ENCODE measurements at regions not wholly inside any gene's neighbourhood (a gene's known extent, or its start where the extent isn't known, plus 50 kb on each side); places are given as distances from the start of the nearest gene placed in this dataset.

DNA sequence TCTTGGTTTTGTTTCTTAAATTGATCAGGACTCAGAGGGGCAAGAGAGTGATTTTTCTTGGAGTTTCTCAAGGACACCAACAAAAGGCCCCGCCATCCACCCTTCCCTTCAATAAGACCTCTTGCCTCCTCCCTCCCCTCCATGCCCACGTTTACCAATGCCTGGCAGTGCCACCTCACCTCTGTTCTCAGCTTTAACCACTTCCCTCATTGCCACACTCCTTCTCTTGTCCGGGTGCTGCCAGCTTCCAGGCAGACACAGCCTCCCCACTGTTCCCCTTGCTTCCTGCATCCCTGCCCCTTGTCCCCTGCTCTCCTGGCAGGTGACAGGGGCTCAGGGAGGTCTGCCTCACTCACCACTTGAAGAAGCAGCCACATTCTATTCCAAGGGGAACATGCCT, 90.8 kb downstream of the LHX2 start:
- no peak overlapping the region for H3K27ac ChIP-seq
- TF ChIP-seq ZFX (IDR thresholded peaks at IDR 0.05) = no peak

DNA sequence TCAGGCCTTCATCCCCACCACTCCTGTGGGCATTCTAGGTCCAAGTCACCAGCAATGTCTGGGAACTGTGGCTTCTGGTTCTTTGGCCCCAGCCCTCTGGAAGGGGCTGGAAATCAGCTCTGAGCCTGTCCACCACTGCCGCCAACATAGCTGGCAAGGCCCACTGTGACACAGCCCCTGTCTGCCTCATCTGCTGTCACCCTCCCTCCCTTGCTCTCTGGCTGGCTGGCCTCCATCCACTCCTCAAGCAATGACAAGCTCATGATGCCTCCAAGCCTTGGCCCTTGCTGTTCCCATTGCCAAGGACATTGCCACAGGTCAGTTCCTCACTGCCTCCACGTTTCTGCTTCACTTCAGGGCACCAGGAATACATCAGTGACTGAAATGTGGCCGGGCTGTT, 93.7 kb downstream of the LHX2 start:
- no peak for TF ChIP-seq ZFX (IDR thresholded peaks at IDR 0.05)

DNA sequence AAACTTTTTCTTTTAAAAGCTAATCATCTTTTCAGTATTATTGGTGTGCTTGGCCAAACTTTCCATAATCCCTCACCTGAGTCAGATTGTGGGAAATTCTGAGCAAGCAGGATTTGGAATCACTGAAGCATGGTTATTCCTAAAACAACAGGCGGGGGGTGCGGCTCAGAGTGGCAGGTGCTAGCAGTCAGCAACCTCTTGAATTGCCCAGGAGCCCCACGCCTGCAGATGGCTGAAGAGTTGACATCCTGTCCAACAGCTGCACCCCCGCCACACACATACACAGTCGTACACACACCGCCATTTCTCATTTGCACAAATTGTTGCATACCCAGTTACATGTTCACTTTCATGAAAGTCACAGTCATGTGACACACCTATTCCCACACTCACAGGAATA, 96.6 kb downstream of the LHX2 start:
- TF ChIP-seq, protein P1, sequence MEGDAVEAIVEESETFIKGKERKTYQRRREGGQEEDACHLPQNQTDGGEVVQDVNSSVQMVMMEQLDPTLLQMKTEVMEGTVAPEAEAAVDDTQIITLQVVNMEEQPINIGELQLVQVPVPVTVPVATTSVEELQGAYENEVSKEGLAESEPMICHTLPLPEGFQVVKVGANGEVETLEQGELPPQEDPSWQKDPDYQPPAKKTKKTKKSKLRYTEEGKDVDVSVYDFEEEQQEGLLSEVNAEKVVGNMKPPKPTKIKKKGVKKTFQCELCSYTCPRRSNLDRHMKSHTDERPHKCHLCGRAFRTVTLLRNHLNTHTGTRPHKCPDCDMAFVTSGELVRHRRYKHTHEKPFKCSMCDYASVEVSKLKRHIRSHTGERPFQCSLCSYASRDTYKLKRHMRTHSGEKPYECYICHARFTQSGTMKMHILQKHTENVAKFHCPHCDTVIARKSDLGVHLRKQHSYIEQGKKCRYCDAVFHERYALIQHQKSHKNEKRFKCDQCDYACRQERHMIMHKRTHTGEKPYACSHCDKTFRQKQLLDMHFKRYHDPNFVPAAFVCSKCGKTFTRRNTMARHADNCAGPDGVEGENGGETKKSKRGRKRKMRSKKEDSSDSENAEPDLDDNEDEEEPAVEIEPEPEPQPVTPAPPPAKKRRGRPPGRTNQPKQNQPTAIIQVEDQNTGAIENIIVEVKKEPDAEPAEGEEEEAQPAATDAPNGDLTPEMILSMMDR (conservative IDR thresholded peaks at IDR 0.05) = no peak
- no peak for TF ChIP-seq ZFX (IDR thresholded peaks at IDR 0.05)
- no peak overlapping the region for H3K27ac ChIP-seq

More for the DNA sequence above, 93.7 kb downstream of the LHX2 start:
- no peak overlapping the region for H3K27ac ChIP-seq

DNA sequence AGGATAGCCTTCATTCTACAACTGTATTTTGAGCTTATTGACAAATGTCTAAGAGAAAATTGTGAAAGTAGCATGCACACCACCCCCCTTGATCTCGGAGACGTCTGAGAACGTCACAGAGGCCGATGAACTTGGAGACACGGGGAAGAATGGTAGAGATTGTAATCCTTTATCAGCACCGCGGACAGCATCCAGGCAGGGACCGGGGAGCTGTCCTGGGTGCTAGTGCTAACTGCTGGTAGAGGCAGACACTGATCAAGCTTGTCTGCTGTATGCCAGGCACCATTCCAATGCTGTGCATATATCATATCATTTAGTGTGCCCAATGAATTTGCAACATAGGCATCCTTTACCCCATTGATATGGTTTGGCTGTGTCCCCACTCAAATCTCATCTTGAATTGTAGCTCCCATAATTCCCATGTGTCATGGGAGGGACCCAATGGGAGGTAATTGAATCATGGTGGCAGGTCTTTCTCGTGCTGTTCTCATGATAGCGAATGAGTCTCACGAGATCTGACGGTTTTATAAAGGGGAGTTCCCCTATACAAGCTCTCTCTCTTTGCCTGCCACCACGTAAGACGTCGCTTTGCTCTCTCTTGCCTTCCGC, 98.8 kb downstream of the LHX2 start:
- H3K27ac ChIP-seq = no peak overlapping the region
- TF ChIP-seq, protein P1 (conservative IDR thresholded peaks at IDR 0.05) = no peak
- TF ChIP-seq ZFX (IDR thresholded peaks at IDR 0.05) = no peak

DNA sequence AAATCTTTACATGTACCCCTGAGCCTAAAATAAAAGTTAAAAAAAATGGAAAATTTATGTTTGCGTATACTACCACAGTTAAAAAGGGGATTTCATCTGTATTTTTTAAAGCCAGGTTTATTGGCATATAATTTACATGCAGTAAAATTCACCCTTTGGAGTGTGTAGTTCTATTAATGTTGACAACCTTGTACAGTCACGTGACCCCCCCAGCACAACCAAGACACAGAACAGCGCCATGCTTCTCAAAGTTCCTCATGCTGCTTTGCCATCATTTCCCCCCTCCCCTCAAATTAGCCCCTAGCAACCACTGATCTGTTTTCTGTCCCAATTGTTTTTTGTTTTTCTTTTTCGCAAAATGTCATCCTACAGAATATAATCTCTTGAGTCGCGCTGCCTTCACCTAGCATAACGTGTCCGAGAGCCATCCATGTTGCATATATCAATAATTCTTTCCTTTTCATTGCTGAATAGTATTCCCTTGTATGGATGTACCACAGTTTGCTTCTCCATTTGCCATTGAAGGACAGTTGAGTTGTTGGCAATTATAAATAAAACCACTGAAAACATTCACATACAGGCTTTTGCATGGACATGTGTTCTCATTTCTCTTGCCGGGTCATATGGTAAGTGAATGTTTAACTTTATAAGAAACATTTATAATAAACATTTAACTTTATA, 105.3 kb downstream of the LHX2 start:
- TF ChIP-seq ZFX (IDR thresholded peaks at IDR 0.05) = no peak
- TF ChIP-seq, protein P1 (conservative IDR thresholded peaks at IDR 0.05) = no peak
- H3K27ac ChIP-seq = no peak overlapping the region

DNA sequence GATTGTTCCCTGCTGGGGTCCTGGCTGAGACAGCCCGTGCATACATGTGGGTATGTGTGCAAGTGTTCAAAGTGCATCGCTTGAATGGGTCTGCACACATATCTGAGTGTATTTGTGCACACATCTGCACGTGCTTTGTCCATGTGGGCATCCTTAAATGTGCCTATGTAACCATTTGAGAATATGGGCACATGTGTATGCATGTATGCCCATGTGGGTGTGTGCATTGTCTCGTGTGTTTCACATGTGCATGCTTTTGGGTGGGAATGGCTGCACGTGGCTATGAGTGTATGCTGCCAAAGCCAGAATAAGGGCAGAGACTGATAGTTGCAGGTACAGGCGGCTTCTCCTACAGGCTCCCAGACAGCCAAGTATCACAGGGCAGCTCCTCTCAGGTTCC, 107.3 kb downstream of the LHX2 start:
- no peak overlapping the region for H3K27ac ChIP-seq
- TF ChIP-seq, protein P1 (conservative IDR thresholded peaks at IDR 0.05) = no peak
- no peak for TF ChIP-seq ZFX (IDR thresholded peaks at IDR 0.05)

DNA sequence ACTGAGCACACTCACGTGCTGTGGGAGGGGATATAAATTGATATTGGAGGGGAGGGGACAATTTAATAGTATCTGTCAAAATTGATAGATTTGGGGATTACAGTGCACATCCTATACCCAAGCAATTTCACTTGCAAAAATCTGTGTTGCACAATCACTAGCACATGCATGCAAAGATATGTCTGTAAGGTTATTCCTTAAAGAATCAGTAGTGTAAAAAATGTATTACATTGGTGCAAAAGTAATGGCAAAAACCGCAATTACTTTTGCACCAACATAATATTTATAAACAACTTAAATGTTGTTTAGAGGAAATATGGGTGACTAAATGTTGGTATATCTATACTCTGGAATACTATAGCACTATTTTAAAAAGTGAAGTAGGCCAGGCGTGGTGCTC, 108.7 kb downstream of the LHX2 start:
- TF ChIP-seq ZFX (IDR thresholded peaks at IDR 0.05) = no peak
- TF ChIP-seq, protein P1 (conservative IDR thresholded peaks at IDR 0.05) = no peak
- no peak overlapping the region for H3K27ac ChIP-seq

DNA sequence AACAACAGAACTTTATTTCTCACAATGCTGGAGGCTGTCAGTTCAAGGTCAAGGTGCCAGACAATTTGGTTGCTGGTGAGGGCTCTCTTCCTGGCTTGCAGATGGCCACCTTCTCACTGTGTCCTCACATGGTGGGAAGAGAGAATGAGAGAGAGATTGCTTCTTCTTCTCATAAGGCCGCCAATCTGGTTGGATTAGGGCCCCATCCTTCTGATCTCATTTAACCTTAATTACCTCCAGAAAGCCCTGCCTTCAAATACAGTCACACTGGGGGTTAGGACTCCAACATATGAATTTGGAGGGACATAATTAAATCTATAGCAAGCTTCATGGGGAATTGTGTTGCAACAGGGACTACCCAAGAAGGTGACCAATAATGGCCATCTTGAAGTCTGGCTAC, 110.2 kb downstream of the LHX2 start:
- H3K27ac ChIP-seq = no peak overlapping the region
- no peak for TF ChIP-seq ZFX (IDR thresholded peaks at IDR 0.05)
- TF ChIP-seq, protein P1 (conservative IDR thresholded peaks at IDR 0.05) = no peak
